Subcutaneous abdominal adipose tissue (tissue), 5 donors: ENCODE measurements at regions not wholly inside any gene's neighbourhood (a gene's known extent, or its start where the extent isn't known, plus 50 kb on each side); places are given as distances from the start of the nearest gene placed in this dataset.

Experiments used
- H3K27ac ChIP-seq: one replicate; pipeline ENCODE4 v1.7.0; 2013; ENCODE audit warnings: low read depth, mild to moderate bottlenecking, inconsistent platforms, low read length, moderate library complexity
- H3K27me3 ChIP-seq, 5 donors: one replicate each; pipeline ENCODE4 v1.7.0; 2013; ENCODE audit warnings: low read length in 5 of 5, inconsistent platforms in 1 of 5; ENCODE audit not compliant: control insufficient read depth in 5 of 5, insufficient read depth in 4 of 5
- H3K36me3 ChIP-seq, 5 donors: one replicate each; pipeline ENCODE4 v1.7.0; 2013; ENCODE audit warnings: low read length in 5 of 5; ENCODE audit not compliant: control insufficient read depth in 5 of 5, insufficient read depth in 5 of 5
- H3K4me1 ChIP-seq, 5 donors: one replicate each; pipeline ENCODE4 v1.7.0; 2013; ENCODE audit warnings: low read length in 5 of 5, mild to moderate bottlenecking in 3 of 5, moderate library complexity in 1 of 5; ENCODE audit not compliant: control insufficient read depth in 5 of 5, insufficient read depth in 5 of 5
- H3K4me3 ChIP-seq, 5 donors: one replicate each; pipeline ENCODE4 v1.7.0; 2013; ENCODE audit warnings: low read length in 5 of 5, low read depth in 1 of 5
- H3K9ac ChIP-seq, 5 donors: one replicate each; pipeline ENCODE4 v1.7.0; 2013; ENCODE audit warnings: low read length in 5 of 5, mild to moderate bottlenecking in 4 of 5, moderate library complexity in 3 of 5
- H3K9me3 ChIP-seq, 5 donors: one replicate each; pipeline ENCODE4 v1.7.0; 2013; ENCODE audit warnings: low read length in 5 of 5; ENCODE audit not compliant: control insufficient read depth in 5 of 5
- donor health status: healthy.
- donor health status: healthy.
- donor health status: healthy.
- donor health status: healthy.
- donor health status: healthy.

DNA sequence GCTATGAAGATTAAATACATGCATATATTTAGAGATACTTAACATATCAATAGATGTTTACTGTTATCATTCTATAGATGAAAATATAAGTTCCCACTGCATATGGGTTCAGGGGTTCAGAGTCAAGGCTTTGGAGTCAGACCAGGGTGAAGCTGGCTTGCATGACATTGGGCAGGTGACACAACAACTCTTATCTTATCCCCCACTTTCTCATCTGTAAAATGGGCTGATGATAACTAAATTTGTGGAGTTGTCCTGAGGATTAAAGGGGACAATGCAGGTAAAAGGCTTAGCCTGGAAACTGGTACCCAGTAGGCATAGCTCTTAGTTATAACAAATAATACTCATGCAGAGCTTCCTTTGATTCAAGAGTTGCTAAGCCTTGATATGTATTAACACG is 72.6 kb upstream of the BRINP1 start:
- Histone ChIP-seq H3K4me3 (no peak overlapping the region), H3K9ac (no peak overlapping the region), H3K9me3 (no peaks in the 10 kb centered on the region)

DNA sequence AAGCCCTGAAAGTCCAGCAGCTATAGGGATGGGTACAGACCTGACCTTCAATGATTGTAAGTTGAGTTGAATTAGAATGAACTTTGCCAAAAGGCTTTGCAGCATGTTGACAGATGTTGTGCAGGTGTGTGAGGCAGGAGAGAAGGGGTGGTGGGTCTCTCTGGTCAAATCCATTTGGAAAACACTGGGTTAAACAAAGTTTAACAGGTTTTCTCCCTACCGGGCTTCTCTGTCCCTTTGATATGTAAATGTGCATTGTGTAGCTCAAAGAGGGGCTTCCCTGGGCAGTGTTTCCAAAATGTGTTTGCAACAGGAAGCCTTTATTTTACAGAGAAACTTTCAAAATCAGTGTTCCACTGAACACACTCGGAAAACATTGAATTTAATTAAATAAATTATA is 72.1 kb upstream of the BRINP1 start:
- Histone ChIP-seq H3K4me1 (no peaks in the 10 kb centered on the region), H3K27me3 (peaks cover 0 to 2% (median 0%) of the 10 kb centered on the region in 5 donors), H3K9me3 (no peaks in the 10 kb centered on the region), H3K36me3 (no peaks in the 10 kb centered on the region), H3K27ac (no peak overlapping the region), H3K4me3 (no peak overlapping the region), H3K9ac (no peak overlapping the region)

More for the DNA sequence above, 72.6 kb upstream of the BRINP1 start:
- H3K4me1 ChIP-seq, result no peaks in the 10 kb centered on the region
- H3K27me3 ChIP-seq, result peaks cover 0 to 2% (median 0%) of the 10 kb centered on the region in 5 donors
- no peaks in the 10 kb centered on the region for H3K36me3 ChIP-seq
- no peak overlapping the region for H3K27ac ChIP-seq

DNA sequence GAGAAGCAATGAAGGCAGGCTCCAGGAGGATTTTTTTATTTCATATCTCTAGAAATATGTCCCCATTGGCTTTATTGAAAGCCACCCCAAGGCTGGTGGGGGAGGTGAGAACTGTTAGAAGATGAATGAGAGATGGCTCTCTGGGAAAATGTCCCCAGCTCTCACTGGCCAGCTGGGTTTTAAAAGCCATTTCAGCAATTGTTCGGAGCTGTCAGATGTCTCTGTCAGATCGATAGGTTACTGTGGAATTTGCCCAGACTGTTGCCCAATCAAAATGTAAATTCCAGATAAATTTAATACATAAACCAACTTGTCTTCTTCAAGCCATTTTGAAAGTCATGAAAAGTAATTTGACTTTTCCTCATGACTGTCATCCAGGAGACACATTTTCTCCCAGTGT is 67.0 kb upstream of the BRINP1 start:
- Histone ChIP-seq H3K36me3 (no peaks in the 10 kb centered on the region), H3K9me3 (no peaks in the 10 kb centered on the region), H3K4me3 (no peak overlapping the region), H3K4me1 (peaks cover 0 to 8% (median 0%) of the 10 kb centered on the region in 5 donors), H3K27me3 (no peaks in the 10 kb centered on the region), H3K9ac (no peak overlapping the region), H3K27ac (no peak overlapping the region)

DNA sequence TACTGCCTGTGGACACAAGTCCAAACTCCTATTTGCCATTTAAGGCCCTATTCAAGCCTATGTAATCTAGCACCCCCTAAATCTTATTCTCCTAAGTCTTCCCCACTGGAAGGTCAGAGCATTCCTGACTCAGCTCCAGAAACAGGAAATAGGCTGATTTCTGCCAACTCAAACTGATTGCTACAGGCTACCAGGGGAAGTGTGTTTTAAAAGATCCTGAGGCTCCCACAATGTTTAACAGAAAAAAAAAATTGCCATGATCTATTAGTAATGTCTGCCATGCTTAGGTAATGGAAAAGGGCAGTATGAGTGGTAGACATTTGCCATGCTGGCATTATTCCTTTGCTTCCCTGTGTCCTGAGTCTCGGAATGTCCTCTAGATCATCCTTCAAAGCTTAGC is 65.8 kb upstream of the BRINP1 start:
- Histone ChIP-seq H3K27me3 (no peaks in the 10 kb centered on the region), H3K9ac (no peak overlapping the region), H3K36me3 (no peaks in the 10 kb centered on the region), H3K9me3 (no peaks in the 10 kb centered on the region), H3K4me1 (peaks cover 0 to 8% (median 0%) of the 10 kb centered on the region in 5 donors), H3K27ac (no peak overlapping the region), H3K4me3 (no peak overlapping the region)

DNA sequence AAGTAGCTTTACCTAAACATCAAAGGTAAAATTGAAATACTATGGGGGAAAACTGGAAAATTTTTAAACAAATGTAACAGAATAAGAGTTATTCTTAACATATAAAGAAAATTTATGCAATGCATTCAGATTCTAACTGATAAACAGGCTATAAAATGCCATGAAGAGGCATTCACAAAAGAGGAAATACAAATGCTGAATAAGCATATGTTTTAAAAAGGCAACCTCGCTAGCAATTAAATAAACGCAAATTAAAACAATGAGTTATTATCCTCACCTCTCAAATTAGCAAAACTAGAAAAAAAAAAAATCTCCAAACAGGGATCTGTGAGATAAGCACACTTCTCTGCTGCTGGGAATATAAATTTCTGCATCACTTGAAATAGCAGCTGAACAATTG is 63.2 kb upstream of the BRINP1 start:
- Histone ChIP-seq H3K9ac (no peak overlapping the region), H3K4me1 (peaks cover 0 to 8% (median 0%) of the 10 kb centered on the region in 5 donors), H3K27me3 (no peaks in the 10 kb centered on the region), H3K27ac (no peak overlapping the region), H3K4me3 (no peak overlapping the region), H3K36me3 (no peaks in the 10 kb centered on the region), H3K9me3 (peaks cover 0 to 1% (median 0%) of the 10 kb centered on the region in 5 donors)

DNA sequence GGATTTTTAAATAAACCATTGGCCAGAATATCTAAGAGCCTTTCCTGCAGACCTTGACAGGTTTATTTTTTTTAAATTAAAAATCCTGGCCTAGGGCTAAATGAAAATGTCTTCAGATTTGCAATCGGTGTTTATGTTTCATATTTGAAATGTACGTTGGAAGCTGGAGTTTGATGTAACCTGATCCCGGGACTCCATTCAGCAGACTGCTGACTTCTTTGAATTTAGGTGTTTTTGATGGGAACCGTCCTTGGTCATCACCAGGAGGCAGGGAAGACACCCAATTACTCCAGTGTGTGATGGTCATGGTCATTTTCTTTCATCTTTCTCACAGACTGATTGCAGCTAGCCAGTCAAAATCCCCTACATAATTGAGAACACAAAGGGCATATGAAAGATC is 60.1 kb upstream of the BRINP1 start:
- Histone ChIP-seq H3K9me3 (peaks cover 0 to 4% (median 0%) of the 10 kb centered on the region in 5 donors), H3K27me3 (no peaks in the 10 kb centered on the region), H3K27ac (no peak overlapping the region), H3K36me3 (no peaks in the 10 kb centered on the region), H3K9ac (no peak overlapping the region), H3K4me3 (no peak overlapping the region), H3K4me1 (no peaks in the 10 kb centered on the region)

DNA sequence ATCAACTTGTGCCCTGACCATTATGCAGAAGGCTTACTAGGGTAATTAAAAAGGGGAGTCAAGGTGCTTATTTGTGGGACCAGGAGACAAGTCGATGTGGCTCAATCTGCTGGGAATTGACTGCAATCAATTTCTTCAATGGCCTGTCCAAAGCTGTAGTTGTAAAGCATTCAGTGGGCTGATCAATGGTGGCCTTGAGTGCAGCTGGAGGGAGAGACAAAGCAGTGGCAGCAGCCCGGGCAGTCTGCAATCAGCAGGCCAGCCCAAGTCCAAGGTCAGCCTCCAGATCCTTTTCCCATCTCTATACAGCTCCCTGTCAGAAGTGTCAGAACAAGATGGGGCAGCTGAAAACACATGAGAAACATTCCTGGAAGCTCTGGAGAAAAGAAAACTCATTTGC is 51.0 kb upstream of the BRINP1 start:
- Histone ChIP-seq H3K36me3 (no peaks in the 10 kb centered on the region), H3K9me3 (peaks cover 0 to 4% (median 0%) of the 10 kb centered on the region in 5 donors), H3K4me1 (no peaks in the 10 kb centered on the region), H3K27ac (no peak overlapping the region), H3K27me3 (no peaks in the 10 kb centered on the region), H3K9ac (no peak overlapping the region), H3K4me3 (no peak overlapping the region)
